HG03139 (cell line): ENCODE measurements at regions not wholly inside any gene's neighbourhood (a gene's known extent, or its start where the extent isn't known, plus 50 kb on each side); places are given as distances from the start of the nearest gene placed in this dataset.
"Not testable (repeated sequence)": the region's sequence is repeated elsewhere in the genome, so short reads cannot be mapped to it uniquely, and the experiment has no call there.

Source experiments
- ATAC-seq: cut with Tn5 transposase; IDR thresholded peaks from one replicate; pipeline ENCODE4 v1.9.1; 2021; ENCODE audit not compliant: unreplicated experiment

- no peak for ATAC-seq
Measured at GRCh38 chrX:42290608-42291007, 367.3 kb upstream of the CASK start.

- no peak for ATAC-seq
Measured at GRCh38 chrX:42289492-42290385, 366.4 kb upstream of the CASK start.

- ATAC-seq, result not testable (repeated sequence)
Measured at GRCh38 chrX:42285681-42286080, 362.3 kb upstream of the CASK start.

- no peak for ATAC-seq
Measured at GRCh38 chrX:42276982-42277690, 353.8 kb upstream of the CASK start.

GRCh38 chrX:42274151-42274550, 350.8 kb upstream of the CASK start:
- ATAC-seq, result no peak

GRCh38 chrX:42273387-42273786, 350.0 kb upstream of the CASK start:
- no peak for ATAC-seq

GRCh38 chrX:42269186-42269585, 345.8 kb upstream of the CASK start:
- no peak for ATAC-seq

GRCh38 chrX:42260854-42261253, 337.5 kb upstream of the CASK start:
- no peak for ATAC-seq

GRCh38 chrX:42248226-42248625, 324.9 kb upstream of the CASK start:
- no peak for ATAC-seq

GRCh38 chrX:42247241-42247640, 323.9 kb upstream of the CASK start:
- no peak for ATAC-seq

GRCh38 chrX:42246814-42247213, 323.5 kb upstream of the CASK start:
- ATAC-seq, result no peak

GRCh38 chrX:42242004-42242403, 318.6 kb upstream of the CASK start:
- no peak for ATAC-seq

GRCh38 chrX:42241421-42241820, 318.1 kb upstream of the CASK start:
- ATAC-seq, result no peak

GRCh38 chrX:42237956-42238355, 314.6 kb upstream of the CASK start:
- no peak for ATAC-seq

GRCh38 chrX:42229533-42229932, 306.2 kb upstream of the CASK start:
- ATAC-seq, result no peak

- no peak for ATAC-seq
Measured at GRCh38 chrX:42220666-42221065, 297.3 kb upstream of the CASK start.

GRCh38 chrX:42220083-42220482, 296.7 kb upstream of the CASK start:
- no peak for ATAC-seq

- no peak for ATAC-seq
Measured at GRCh38 chrX:42219231-42219630, 295.9 kb upstream of the CASK start.

- no peak for ATAC-seq
Measured at GRCh38 chrX:42195506-42195905, 272.2 kb upstream of the CASK start.

- no peak for ATAC-seq
Measured at GRCh38 chrX:42189576-42189975, 266.2 kb upstream of the CASK start.

GRCh38 chrX:42188730-42189129, 265.4 kb upstream of the CASK start:
- no peak for ATAC-seq

GRCh38 chrX:42176789-42177188, 253.4 kb upstream of the CASK start:
- ATAC-seq, result no peak
